GM18873 (cell line): ENCODE measurements at regions not wholly inside any gene's neighbourhood (a gene's known extent, or its start where the extent isn't known, plus 50 kb on each side); places are given as distances from the start of the nearest gene placed in this dataset.

Source experiments
- ATAC-seq: cut with Tn5 transposase; IDR thresholded peaks from one replicate; pipeline ENCODE4 v1.9.1; 2021; ENCODE audit warnings: mild to moderate bottlenecking, moderate library complexity, moderate number of reproducible peaks; ENCODE audit not compliant: unreplicated experiment, low FRiP score

DNA sequence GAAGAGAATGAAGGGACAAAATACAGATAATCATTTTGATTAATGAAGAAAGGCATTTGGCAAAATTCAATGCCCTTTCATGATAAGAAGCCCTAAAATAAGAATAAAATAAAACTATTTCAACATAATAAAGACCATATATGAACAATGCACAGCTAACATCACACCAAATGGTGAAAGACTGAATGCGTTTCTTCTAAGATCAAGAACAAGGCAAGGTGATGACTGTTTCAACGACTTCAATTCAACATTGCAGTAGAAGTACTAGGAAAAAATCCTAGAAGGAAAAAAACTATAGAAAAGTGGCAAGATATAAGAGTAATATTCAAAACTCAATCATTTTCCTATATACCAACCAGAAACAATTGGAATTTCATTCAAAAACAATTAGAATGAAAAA, 280.1 kb upstream of the GRM7 start:
- ATAC-seq: no peak

DNA sequence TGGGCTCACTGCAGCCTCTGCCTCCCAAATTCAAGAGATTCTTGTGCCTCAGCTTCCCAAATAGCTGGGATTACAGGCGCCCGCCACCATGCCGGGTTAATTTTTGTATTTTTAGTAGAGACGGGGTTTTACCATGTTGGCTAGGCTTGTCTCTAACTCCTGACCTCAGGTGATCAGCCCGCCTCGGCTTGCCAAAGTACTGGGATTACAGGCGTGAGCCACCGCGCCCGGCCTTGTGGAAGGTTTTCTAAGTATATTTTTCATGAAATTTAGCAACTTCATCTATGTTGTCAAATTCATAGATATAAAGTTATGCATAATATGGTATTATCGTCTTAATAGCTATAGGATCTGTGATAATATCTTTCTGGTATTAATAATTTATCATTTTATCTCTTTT, 275.6 kb upstream of the GRM7 start:
- ATAC-seq: no peak

DNA sequence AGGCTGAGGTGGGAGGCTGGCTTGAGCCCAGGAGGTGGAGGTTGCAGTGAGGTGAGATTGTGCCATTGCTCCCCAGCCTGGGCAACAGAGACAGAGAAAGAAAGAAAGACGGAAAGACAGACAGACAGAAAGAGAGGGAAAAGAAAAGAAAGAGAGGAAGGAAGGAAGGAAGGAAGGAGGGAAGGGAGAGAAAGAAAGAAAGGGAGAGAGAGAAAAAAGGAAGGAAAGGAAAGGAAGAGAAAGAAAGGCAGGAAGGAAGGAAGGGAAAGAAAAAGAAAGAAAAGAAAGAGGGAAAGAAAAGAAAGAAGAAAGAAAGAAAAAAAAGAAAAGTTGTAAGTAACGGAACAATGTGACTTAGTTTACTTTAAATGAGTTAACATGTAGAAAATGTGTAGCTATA, 260.7 kb upstream of the GRM7 start:
- ATAC-seq: no peak

DNA sequence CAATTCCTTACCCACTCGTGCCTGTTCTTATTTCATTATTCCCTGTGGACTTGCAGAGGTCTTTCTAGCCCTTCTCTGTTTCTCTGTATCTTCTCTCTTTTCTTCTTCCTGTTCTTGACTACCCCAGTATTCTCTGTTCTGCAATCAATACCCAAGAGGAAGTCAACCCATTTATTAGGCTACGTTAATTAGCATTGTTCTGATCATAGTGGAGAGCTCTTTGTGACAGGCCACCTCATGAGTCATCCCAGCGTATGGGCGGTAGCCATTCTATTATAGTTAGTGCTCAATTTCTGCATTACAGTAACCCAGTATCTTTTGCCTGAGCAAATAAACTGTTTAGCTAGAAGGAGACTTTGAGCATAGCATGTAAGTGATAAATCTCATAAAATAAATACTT, 259.5 kb upstream of the GRM7 start:
- no peak for ATAC-seq

DNA sequence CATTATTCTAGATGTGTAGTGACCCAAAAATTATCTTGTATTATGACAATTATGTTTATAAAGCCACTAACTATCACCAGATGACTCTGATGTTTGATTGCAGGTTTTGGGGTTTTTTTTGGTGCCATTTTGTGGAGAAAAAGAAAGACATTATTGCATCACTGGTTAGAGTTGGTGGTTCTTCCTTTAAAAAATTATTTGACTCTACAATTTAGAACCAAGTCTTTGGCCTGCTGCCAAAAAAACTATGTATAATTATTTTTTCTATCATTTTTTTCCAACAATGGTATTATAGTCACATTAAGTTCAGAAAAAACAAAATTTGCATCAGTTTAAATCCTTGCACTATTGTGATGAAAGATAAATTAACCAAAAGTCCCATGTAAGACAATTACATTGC, 258.6 kb upstream of the GRM7 start:
- ATAC-seq: no peak

DNA sequence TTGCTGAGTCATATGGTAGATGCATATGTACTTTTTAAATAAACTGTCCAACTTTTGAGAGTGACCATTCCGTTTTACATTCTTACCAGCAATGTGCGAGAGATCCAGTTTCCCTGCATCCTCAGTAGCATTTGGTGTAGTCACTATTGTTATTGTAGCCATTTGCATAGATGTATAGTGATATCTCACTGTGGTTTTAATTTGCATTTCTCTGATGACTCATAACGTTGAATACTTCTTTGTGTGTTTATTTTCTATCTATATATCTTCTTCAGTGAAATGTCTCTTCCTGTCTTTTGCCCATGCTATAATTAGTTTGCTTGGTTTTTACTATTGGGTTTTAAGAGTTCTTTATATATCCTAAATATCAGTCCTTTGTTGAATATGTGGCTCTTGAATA, 255.7 kb upstream of the GRM7 start:
- no peak for ATAC-seq

DNA sequence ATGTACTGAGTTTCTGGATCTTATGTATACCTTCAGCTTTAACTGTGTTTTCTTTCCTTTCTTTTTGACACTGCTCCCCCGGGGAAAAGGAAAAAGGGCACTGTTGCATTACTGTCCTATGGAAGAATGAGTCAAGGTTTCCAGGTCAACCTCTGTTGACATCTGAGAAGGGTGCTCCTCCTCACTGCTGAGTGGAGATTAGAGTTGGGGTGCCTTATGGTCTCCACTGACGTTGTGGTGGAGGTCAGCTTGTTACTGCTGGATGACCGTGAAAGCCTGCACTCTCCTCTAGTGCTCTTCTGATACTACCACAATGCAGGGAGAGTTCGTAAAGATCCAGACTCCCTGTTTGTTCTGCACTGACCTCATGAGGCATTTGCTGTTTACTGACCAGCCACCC, 252.1 kb upstream of the GRM7 start:
- ATAC-seq: no peak

DNA sequence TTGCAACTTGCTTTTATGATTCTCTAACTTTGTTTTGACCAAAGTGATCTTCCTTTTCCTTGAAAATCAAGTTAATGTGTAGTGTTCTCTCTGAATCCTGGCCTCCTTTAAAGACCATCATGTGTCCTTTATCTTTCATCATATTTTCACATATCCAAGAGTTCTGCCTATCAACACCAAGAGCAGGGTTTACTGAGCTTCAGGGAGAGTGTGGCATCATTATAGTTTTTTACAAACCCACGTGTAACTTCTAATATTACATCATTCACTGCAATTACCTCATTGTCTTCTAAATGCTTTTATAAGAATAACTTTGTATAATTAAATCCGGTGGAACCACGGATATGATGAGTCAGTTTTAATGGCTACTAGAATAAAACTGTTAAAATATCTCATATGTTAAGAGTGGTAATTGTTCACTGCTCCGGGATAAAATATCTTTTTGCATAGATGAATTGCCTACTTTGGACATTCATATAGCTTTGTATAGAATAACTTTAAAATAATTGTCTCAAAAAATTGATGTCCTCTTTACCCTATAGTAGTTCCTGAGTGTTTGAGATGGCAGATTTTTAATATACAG, 248.8 kb upstream of the GRM7 start:
- ATAC-seq: no peak

DNA sequence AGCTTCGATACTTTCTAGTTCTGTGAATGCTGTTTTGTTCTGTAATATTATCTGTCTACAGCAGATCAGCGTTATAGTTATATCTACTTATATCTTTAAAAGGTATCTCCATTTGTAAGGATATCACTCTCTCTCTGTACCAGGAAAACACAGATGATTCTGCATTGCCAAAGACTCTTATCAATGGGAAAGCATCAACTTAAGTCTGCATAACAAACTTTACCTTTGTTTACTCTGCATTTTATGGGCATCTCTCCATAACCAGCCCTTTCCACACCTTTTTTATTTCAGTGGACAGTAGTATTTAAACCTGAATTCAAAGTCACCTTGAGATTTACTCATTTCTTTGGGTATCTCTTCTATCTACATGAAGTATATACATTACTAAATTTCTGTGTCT, 238.7 kb upstream of the GRM7 start:
- ATAC-seq: no peak

DNA sequence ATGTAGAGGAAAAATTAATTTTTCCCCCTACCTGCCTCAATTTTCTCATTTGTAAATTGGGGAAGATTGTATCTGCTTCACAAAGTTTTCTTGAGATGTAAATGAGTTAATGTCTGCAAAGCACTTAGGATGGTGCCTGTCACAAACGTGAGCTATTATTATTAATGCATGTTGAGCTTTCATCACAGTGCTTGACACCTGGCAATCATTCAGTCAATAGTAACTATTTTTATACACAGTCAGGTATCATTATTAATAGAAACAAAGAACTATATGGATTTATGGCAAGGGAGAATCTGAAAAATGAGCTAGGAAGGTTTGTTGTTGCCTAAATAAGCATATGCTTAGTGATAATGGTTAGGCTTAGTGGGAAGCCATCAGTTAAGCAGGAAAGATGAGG, 238.2 kb upstream of the GRM7 start:
- no peak for ATAC-seq

DNA sequence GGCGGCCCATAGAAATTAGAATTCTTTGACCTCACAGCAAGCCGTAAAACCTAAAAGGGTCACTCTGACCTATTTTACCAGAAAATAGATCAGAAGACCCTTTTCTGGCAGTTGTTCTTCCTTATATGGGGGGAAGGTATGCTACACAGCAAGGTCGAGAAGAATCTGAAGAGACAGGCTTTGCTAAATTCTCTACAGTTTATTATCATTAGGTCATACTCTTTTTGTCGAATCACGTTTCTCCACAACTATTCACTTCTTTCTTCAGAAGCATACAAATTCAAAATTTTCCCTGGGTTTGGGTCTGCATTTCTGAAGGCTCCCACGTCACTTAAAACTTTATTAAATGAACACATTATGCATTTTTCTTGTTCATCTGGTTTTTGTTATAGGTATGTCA, 229.5 kb upstream of the GRM7 start:
- ATAC-seq: no peak

DNA sequence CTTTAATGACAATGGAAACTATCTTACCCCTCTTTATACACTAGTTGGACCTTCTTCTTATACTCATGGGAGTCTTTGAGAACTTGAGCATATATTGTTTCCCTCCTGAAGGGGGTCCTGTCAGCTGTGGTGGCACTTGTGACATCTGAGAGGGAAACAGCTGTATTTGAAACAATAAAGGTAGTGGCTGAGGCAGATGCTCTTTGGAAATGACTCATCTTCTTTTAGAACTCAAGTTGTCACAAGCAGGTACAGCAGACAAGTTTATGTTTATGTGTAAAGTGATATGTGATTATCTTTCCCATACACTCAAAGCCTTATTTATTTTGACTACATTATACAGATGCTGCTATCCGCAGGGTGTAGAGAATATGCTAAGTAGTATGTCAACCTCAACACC, 220.0 kb upstream of the GRM7 start:
- ATAC-seq: no peak

DNA sequence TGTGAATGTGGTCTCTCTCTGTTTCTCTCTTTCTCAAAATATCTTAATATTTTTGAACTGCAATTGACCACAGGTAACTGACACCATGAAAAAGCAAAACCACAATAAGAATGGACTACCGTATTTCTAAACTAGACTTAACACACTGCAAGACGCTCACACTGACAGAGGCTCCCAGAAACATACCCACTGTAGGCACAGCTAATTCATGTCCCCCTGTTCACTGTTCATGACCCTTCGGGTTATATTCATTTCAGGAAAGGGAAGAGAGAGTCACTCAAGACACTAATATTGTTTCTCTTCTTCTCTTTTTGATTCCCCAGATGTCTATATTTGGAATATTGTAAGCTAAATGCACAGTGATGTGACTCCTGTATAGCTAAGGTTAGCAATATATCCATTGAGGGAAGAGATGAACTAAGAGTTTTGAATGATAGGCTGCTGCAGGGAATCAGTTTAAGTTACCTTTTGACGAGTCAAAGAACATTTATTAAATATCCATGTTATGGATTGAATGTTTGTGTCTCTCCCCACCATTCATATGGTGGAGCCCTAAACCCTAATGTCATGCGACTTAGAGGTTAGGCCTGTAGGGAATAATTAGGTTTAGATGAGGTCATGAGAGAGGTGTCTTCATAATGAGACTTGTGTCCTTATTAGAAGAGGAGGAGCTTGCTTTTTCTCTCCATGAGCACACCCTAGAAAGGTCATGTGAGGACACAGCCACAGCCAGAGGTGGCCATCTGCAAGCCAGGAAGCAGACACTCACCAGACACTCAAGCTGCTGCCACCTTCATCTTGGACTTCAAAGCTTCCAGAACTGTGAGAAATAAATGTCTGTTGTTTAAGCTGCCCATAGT, 216.6 kb upstream of the GRM7 start:
- no peak for ATAC-seq

DNA sequence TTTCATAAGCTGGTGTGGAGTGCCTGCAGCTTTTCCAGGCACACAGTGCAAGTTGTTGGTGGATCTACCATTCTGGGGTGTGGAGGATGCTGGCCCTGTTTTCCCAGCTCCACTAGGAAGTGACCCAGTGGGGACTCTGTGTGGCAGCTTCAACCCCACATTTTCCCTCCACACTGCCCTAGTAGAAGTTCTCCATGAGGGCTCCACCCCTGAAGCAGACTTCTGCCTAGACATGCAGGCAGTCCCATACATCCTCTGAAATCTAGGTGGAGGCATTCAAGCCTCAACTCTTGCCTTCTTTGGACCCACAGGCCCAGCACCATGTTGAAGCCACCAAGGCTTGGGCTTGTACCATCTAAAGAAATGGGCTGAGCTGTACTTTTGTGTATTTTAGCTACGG, 206.2 kb upstream of the GRM7 start:
- ATAC-seq: no peak

DNA sequence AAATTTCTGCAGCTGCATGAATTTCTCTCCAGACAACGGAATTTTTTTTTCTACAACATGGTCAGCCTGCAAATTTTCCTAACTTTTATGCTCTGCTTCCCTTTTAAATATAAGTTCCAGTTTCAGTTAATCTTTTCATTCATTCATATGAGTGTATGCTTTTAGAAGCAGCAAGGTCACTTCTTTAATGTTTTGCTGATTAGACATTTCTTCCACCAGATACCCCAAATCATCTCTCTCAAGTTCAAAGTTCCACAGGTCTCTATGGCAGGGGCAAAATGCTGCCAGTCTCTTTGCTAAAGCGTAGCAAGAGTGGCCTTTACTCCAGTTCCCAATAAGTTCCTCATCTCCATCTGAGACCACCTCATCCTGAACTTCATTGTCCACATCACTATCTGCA, 205.6 kb upstream of the GRM7 start:
- no peak for ATAC-seq

DNA sequence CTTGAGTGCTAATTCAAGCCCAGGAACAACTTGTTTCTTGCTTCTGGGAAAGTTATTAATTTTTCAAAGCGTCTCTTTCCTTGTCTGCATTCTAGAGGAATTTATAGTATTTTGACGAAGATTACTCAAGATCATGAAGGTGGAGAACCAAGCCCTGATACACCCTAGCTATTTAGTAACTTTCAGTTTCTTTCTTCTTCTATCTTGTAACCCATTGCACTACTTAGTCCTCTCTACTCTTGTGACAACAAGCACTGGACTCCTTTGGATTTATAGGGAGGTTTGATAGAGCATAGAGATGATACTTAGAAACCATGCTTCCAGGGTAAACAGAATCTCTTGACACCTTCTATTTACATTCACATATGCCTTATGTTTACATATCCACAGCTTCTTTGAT, 203.3 kb upstream of the GRM7 start:
- no peak for ATAC-seq

DNA sequence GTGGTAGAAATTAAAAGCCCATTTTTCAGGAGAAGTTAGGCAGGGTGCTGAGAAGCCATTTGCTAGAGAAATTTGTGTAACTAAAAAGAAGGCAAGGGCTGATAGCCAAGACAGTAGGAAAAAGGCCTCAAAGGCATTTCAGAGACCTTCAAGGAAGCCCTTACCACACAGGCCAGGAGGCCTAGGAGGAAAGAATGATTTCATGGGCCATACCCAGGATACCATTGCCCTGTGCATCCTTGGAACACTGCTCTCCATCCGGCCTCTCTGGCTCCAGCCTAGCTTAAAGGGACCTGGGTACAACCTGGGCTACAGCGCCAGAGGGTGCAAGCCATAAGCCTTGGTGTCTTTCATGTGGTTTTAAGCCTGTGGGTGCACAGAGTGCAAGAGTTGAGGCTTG, 193.6 kb upstream of the GRM7 start:
- ATAC-seq: no peak

DNA sequence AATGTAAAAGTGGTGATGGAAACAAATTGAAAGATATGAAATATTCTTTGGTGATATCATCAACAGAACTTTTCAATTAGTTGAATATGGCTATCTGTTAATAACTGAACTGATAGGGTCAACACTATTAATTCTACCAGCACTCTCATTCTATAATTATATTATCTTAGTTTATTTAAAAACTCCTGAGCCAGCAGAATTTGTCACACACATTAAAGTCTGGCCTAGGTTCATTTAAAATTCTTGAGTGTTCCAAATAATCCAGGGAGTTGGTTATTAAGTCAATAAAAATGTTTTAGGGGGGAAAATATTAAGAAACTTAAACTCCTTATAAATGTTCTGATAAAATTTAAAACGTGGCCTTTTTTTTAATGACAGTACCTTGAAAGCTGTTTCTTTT, 189.6 kb upstream of the GRM7 start:
- ATAC-seq: no peak

DNA sequence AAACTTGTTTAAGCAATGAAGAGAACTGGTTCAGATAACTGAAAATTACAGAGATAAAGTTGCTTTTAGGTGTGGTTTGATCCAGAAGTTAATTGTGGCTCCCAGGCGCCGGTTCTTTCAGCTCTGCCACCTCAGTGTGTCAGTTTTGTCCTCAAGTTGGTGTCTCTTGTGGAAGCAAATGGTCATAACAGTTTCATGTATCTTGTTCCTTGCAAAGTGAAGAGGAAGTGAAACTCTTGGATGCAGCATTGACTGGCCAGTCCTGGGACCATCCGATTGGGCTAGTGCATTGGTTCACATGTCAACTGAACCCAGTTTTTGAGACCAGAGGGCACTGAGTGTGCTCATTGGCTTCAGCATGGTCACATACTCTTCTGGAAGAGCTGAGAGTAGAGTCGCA, 181.4 kb upstream of the GRM7 start:
- no peak for ATAC-seq

DNA sequence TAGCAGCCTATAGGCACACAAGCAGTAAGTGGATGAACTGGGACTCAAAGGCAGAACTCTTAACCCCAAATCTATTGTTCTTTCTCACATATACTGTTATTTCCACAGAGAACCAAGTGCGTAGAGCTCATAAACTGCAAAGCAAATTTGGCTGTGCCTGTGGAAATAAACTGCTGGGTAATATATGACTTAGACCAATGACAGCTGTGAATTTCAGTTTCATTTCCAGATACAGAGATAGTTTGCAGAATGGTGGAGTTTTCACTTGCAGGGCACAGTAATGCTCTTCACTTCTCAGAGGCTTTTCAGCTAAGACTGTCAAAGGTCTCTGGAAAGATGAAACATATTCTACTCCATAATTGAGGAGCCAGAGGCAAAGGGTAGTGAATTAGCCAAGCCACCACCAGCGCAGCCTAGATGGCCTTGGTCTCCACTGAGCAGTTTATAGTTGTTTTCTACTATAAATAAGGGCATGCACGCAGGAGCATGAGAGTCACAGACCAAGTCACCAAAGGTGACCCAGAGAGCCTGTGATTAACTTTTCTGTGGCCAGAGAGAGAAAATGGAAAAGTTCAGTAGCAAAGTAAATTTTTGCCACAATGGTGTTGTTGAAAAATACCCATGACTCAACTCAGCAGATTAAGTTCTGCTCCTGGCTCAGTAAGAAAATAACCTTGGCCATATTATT, 180.7 kb upstream of the GRM7 start:
- peak; percentile 60 for ATAC-seq

DNA sequence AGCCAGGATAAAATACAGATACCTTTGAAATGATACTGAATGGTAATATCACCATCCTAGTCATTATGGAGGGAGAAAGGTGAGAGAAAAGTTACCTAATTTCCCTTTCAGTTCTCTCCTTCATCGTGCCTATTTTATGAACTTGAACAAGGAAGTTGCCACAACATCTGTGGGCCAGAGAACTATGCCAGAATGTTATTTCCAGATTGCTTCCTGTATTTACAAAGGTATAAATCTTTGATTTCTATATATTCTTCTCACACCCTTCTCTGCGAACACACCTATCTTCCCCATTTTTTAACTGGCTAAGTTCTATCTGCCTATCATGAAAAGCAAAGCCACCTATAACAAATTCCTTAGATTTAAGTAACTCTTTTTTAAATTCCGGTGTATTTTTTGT, 163.6 kb upstream of the GRM7 start:
- no peak for ATAC-seq

DNA sequence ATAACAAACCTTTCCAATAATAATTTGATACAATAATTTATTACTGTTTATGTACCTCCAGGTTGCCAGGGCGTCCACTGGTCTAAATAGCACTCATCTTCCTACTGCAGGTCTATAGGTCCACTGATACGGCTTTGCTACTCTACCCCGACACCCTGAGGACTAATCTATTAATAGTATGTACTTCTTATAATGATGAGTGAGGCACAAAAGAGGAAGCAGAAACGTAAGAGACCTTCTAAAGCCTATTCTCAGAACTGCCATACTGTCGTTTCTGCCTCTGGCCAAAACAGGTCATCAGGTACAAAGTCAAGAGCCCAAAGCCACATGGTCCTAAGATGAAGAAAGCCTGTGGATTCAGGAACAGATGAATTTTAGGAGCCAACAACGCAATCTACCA, 163.2 kb upstream of the GRM7 start:
- ATAC-seq: no peak
